ENCODE measurements at regions not wholly inside any gene's neighbourhood (a gene's known extent, or its start where the extent isn't known, plus 50 kb on each side); places are given as distances from the start of the nearest gene placed in this dataset.
"Not testable (repeated sequence)": the region's sequence is repeated elsewhere in the genome, so short reads cannot be mapped to it uniquely, and the experiment has no call there.

DNA sequence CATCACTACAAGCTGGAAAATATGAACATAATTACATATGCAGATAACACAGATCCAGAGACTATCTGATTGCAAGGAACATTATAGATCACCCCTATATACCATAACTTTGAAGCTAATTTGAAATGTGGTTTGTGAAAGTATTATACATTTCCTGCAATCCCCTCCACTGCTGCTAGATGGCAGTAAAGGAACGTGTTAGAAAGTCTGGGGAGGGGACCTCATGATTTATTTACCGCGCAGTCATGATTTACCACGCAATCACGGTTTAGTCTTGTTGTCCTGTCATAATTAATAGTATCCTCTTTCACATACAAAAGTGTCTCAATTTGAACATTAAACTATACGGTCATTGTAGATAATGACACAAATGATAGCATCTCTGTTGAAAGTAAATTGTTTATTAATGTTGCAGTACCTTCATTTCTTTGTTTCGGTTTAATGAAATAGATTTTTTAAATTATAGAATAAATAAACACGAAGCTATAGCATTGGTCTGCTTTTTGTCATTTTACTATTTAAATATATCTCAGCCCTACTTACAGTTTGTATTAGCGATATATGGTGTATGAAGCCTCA lies 145.3 kb upstream of the PRSS1 start:
- peak; percentile 35 to 76 for DNase-seq (ENCODE audit: low read depth in 2 of 2)

GRCh38 chr7:142602756-142603155 lies 146.5 kb upstream of the PRSS1 start:
- no peak for DNase-seq (ENCODE audit: low read depth in 2 of 2)

GRCh38 chr7:142602183-142602582 lies 147.1 kb upstream of the PRSS1 start:
- no peak for DNase-seq (ENCODE audit: low read depth in 2 of 2)

DNA sequence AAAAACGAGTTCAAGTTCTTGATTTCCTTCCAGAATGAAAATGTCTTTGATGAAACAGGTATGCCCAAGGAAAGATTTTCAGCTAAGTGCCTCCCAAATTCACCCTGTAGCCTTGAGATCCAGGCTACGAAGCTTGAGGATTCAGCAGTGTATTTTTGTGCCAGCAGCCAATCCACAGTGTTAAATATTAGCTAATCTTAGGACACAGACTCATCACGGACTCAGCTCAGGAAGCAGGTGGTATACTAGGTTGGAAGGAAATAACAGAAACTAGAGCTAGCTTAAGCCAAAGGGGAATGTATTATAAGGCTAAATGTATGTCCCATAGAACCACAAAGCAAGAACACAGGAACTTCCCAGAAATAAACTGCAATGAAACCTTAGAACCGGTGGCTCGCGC lies 151.0 kb upstream of the PRSS1 start:
- peak in 1 of 2 donors; percentile 41 for DNase-seq (ENCODE audit: low read depth in 2 of 2)

DNA sequence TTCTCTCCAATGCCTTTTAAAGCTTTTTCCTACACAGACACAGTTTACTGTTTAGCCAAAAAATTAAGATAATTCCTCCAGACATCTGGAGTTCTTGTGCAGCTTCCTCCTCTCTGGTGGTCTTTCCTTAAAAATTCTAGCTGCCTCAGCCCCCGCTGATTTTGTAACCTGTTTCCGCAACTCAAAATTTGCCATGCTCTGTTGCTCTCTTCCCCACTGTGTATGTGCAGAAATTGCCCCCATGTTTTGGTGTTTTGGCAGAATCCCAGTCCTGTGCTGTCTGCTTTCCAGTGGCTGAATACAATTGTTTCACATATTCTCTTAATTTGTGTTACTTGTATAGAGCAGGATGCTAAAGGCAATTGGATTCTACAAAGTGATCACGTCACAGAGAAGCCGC lies 151.7 kb upstream of the PRSS1 start:
- DNase-seq (ENCODE audit: low read depth in 2 of 2): no peak

- no peak for DNase-seq (ENCODE audit: low read depth in 2 of 2)
Measured at GRCh38 chr7:142595816-142596516, 153.3 kb upstream of the PRSS1 start.

- DNase-seq (ENCODE audit: low read depth in 2 of 2): no peak
Measured at GRCh38 chr7:142594078-142594477, 155.2 kb upstream of the PRSS1 start.

DNA sequence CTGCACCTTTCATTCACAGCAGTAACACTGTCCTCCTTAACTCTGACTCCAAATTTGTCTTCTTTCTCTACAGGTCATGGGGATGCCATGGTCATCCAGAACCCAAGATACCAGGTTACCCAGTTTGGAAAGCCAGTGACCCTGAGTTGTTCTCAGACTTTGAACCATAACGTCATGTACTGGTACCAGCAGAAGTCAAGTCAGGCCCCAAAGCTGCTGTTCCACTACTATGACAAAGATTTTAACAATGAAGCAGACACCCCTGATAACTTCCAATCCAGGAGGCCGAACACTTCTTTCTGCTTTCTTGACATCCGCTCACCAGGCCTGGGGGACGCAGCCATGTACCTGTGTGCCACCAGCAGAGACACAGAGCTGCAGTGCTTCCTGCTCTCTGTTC lies 156.2 kb upstream of the PRSS1 start:
- no peak for DNase-seq (ENCODE audit: low read depth in 2 of 2)

DNA sequence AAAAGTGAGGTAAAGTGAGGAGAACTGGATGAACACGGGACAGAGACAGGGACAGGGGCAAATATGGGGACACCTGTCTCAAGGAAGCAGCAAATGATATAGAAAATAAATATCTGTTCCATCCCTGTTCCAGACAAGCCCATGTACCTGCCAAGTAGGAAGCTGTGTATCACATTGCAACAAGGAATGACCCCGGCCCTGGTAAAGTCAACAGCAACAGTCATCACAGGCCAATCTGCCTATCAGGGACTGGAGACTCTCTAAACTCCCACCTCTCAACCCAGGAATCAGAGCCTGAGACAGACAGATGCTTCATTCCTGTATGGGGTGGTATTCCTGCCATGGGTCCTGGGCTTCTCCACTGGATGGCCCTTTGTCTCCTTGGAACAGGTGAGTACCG lies 156.6 kb upstream of the PRSS1 start:
- no peak for DNase-seq (ENCODE audit: low read depth in 2 of 2)

DNA sequence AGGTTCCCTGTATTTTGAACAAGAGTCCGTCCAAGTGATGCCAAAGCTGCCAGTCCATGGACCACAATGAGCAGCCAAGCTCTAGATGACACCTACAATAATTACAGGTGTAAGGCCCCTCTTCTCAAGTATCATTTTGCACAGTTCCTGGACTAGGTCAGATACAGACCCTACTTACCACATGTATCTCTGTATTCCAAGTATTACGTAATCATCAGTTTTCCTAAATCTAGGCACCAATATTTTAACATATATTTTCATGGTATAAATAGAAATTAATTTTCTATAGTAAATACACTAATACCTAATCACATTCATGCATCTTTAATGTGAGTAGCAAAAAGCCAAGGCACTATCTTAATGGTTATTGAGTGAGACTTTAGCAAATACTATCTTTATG lies 157.0 kb upstream of the PRSS1 start:
- DNase-seq (ENCODE audit: low read depth in 2 of 2): no peak

DNA sequence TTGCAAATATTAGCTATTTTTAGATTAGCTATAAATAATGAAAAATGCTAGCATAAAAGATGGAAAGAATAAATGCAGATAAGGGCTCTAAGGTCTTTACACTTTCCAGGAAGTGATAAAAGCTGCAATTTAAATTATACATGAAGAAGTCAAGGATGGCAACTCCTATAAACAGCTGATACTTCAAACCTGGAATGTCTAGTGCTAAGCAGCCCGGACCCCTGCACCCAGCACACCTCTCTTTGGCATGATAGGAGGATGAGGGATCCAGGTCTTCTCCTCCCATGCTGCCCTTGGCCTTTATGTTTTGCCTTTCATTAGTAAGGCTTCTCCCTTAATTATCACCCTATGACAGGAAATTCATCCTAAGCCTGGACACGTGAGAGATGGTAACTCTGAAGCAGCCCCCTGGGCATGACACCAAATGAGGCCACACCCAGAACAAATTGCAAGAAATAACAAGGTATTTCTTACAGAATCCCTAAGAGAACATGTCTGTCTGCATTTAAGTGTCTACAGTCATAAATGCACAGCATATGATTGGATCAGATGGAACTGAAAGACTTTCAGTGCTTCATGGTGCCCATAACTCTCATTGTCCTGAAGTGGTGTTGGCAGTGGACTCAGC lies 158.3 kb upstream of the PRSS1 start:
- DNase-seq (ENCODE audit: low read depth in 2 of 2): no peak

- no peak for DNase-seq (ENCODE audit: low read depth in 2 of 2)
Measured at GRCh38 chr7:142590077-142590476, 159.2 kb upstream of the PRSS1 start.

DNA sequence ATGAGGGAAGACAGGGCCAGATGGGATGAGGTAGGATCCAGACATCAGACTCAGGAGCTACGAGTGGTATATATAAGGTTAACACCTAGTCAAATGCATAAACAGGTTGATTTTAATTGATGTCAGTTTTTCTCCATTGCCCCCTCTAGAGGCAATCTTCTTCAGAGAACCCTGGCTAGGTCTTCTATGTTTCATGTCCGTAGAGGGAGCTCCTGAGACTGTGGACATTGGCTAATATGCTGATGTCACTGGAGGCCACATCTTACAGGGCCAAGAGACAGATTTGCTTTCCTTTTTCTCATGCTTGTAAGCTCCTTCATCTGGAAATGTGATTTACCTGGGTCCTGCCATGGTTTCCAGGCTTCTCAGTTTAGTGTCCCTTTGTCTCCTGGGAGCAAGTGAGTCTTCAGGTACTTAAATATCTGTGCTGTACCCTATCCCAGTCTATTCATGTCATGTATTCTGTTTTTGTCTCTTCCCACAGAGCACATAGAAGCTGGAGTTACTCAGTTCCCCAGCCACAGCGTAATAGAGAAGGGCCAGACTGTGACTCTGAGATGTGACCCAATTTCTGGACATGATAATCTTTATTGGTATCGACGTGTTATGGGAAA lies 161.6 kb upstream of the PRSS1 start:
- DNase-seq (ENCODE audit: low read depth in 2 of 2): peak in 1 of 2 donors; percentile 71

GRCh38 chr7:142586611-142587010 lies 162.7 kb upstream of the PRSS1 start:
- no peak for DNase-seq (ENCODE audit: low read depth in 2 of 2)

DNA sequence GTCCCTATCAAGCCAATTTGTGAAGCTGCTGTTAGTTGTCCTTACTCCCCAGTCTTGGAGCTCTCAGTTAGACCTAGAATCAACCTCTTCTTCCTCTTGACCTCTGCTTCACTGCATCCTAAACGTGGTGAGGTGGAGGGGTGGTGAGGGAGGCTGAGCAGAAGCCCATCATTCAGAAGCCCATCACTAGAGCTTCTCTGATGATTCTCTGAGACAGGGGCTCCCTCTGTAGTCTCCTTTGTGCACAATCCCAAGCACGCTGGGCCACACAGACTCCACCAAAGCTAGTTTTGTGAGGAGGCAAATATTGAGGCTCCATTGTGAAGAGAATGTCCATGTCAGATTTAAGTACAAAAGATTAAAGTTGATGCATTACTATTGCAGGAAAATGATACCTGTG lies 163.8 kb upstream of the PRSS1 start:
- DNase-seq (ENCODE audit: low read depth in 2 of 2): no peak

DNA sequence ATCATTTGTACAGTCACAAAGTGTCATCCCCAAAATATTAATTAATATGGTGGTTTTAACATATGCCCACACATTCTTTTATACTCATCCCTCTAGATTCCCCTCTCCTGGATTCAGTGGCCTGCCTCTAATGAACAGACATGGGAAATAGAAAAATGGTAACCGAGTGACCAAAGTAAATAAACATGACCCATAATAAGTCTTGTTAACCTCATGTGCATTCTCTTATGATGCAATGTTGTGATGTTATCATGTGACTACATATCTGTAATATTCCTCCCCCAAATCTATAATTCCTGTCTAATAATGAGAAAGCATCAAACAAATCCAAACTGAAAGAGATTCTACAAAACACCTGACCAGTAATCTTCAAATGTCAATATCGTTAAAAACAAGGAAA lies 164.5 kb upstream of the PRSS1 start:
- peak in 1 of 2 donors; percentile 28 for DNase-seq (ENCODE audit: low read depth in 2 of 2)

GRCh38 chr7:142583446-142583845 lies 165.8 kb upstream of the PRSS1 start:
- DNase-seq (ENCODE audit: low read depth in 2 of 2): peak in 1 of 2 donors; percentile 79

GRCh38 chr7:142582351-142582750 lies 166.9 kb upstream of the PRSS1 start:
- DNase-seq (ENCODE audit: low read depth in 2 of 2): no peak

GRCh38 chr7:142581341-142581740 lies 167.9 kb upstream of the PRSS1 start:
- DNase-seq (ENCODE audit: low read depth in 2 of 2): no peak

DNA sequence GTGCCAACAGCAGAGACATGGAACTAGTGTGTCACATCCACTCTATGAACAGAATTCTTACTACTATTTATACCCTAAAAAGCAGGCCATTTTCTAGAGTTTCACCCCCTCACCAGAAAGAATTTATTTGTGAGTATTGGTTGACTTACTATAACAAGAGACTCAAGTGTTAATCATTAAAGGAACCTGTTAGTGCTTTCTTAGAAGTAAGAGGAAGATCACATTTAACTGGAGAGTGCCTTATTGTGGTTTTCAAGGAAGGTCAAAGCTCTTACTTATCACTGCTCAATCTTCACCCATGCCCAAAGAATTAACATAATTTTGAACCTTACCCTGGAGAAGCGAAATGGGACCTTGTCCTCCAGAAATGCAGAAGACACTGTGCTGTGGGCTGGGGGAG lies 169.3 kb upstream of the PRSS1 start:
- DNase-seq (ENCODE audit: low read depth in 2 of 2): no peak

DNA sequence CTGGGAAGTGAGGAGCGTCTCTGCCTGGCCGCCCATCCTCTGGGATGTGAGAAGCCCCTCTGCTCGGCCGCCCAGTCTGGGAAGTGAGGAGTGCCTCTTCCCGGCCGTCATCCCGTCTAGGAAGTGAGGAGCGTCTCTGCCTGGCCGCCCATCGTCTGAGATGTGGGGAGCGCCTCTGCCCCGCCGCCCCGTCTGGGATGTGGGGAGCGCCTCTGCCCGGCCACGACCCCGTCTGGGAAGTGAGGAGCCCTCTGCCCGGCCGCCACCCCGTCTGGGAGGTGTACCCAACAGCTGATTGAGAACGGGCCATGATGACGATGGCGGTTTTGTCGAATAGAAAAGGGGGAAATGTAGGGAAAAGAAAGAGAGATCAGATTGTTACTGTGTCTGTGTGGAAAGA lies 173.9 kb upstream of the PRSS1 start:
- DNase-seq (ENCODE audit: low read depth in 2 of 2): not testable (repeated sequence)

- no peak for DNase-seq (ENCODE audit: low read depth in 2 of 2)
Measured at GRCh38 chr7:142571581-142571980, 177.7 kb upstream of the PRSS1 start.

GRCh38 chr7:142569851-142570250 lies 179.4 kb upstream of the PRSS1 start:
- no peak for DNase-seq (ENCODE audit: low read depth in 2 of 2)

All from dermis microvascular lymphatic vessel endothelial cell (primary cell).